Body of pancreas (tissue), 4 donors: ENCODE measurements at regions not wholly inside any gene's neighbourhood (a gene's known extent, or its start where the extent isn't known, plus 50 kb on each side); places are given as distances from the start of the nearest gene placed in this dataset.

Experiments
- ATAC-seq: fragments of 150-250 bp; one replicate; pipeline ENCODE4 v1.9.1; 2016
- DNase-seq, 4 donors: peaks; one replicate each; pipeline ENCODE4 v3.0.0-alpha.2; 2019
- H3K27ac ChIP-seq, 4 donors: fragments of 200-600 bp; sonication (generic); 1 replicate in 3 of 4; 2 replicates in 1 of 4; pipeline versions ENCODE4 v1.5.1 to v1.6.1; 2016 to 2019; ENCODE audit warnings: mild to moderate bottlenecking in 1 of 4, mixed read lengths in 1 of 4, moderate library complexity in 1 of 4
- H3K27me3 ChIP-seq, 2 donors: fragments of 200-600 bp; sonication (generic); one replicate each; pipeline ENCODE4 v1.6.0; 2016; ENCODE audit warnings: mild to moderate bottlenecking in 1 of 2
- H3K36me3 ChIP-seq, 2 donors: fragments of 200-600 bp; sonication (generic); replicated peaks in 1 of 2; 2 replicates each; pipeline ENCODE4 v1.5.1; 2016; ENCODE audit warnings: low read depth in 2 of 2; ENCODE audit not compliant: insufficient read depth in 1 of 2
- H3K4me1 ChIP-seq: fragments of 200-600 bp; sonication (generic); one replicate; pipeline ENCODE4 v1.6.0; 2016
- H3K4me3 ChIP-seq, 2 donors: fragments of 200-600 bp; sonication (generic); 1 replicate in 1 of 2; 2 replicates in 1 of 2; pipeline ENCODE4 v1.5.1; 2016 to 2019
- H3K9me3 ChIP-seq, 3 donors: fragments of 200-600 bp; sonication (generic); 1 replicate in 2 of 3; 2 replicates in 1 of 3; pipeline ENCODE4 v1.5.1; 2016
- CTCF ChIP-seq, 7 experiments: fragments of 450-650 bp in 4 of 7; fragments of 200-600 bp in 3 of 7; sonication (generic) in 3 of 7; IDR thresholded peaks; one replicate each; pipeline ENCODE4 v1.5.1; 2016 to 2019; ENCODE audit warnings: antibody characterized with exemption in 7 of 7
- POLR2A ChIP-seq, 3 donors: fragments of 450-650 bp; IDR thresholded peaks; one replicate each; pipeline ENCODE4 v1.6.1; 2016; ENCODE audit warnings: antibody characterized with exemption in 3 of 3, mild to moderate bottlenecking in 2 of 3
- WGBS, 2 donors: methylation state at CpG; one replicate each; pipeline ENCODE4 v1.1.5; 2017; 5-methylcytosine and 5-hydroxymethylcytosine counted together
- intact Hi-C: fragments of 100-400 bp; cut with DNase I; formaldehyde crosslinking; loops from one replicate; pipeline ENCODE4 v1.15.1; 2023

GRCh38 chr15:96406701-96407100 lies 76.2 kb downstream of the NR2F2 start:
- peaks cover 0 to 34% of the 10 kb centered on the region in 2 donors for H3K27me3 ChIP-seq
- no peak for DNase-seq

GRCh38 chr15:96407482-96407881 lies 77.0 kb downstream of the NR2F2 start:
- intact Hi-C loops, result no loop called here
- Histone ChIP-seq H3K36me3 (no peaks in the 10 kb centered on the region), H3K27me3 (peaks cover 0 to 36% of the 10 kb centered on the region in 2 donors), H3K27ac (no peak overlapping the region), H3K9me3 (no peaks in the 10 kb centered on the region), H3K4me1 (peaks cover 15% of the 10 kb centered on the region), H3K4me3 (no peak overlapping the region)
- TF ChIP-seq CTCF (IDR thresholded peaks at IDR 0.05) (no peak), POLR2A (IDR thresholded peaks at IDR 0.05) (no peak)
- ATAC-seq, result no peak
- DNase-seq, result no peak
- WGBS, 2 donors, result 34 to 45% methylated on average over 2 of the region's 2 CpGs

More at GRCh38 chr15:96406701-96407100, 76.2 kb downstream of the NR2F2 start:
- Histone ChIP-seq H3K27ac (no peak overlapping the region), H3K9me3 (no peaks in the 10 kb centered on the region), H3K36me3 (no peaks in the 10 kb centered on the region), H3K4me1 (peaks cover 15% of the 10 kb centered on the region), H3K4me3 (no peak overlapping the region)
- intact Hi-C loops, result no loop called here
- TF ChIP-seq POLR2A (IDR thresholded peaks at IDR 0.05) (no peak), CTCF (IDR thresholded peaks at IDR 0.05) (no peak)
- 75 to 76% methylated on average over 7 of the region's 7 CpGs for WGBS, 2 donors
- no peak for ATAC-seq

- Histone ChIP-seq H3K36me3 (no peaks in the 10 kb centered on the region), H3K9me3 (no peaks in the 10 kb centered on the region), H3K27me3 (peaks cover 0 to 36% of the 10 kb centered on the region in 2 donors), H3K27ac (no peak overlapping the region), H3K4me1 (peaks cover 15% of the 10 kb centered on the region), H3K4me3 (no peak overlapping the region)
- intact Hi-C loops, result no loop called here
- no peak for ATAC-seq
- WGBS, 2 donors, result 11 to 22% methylated on average over 20 of the region's 20 CpGs
- DNase-seq, result no peak
- TF ChIP-seq CTCF (IDR thresholded peaks at IDR 0.05) (no peak), POLR2A (IDR thresholded peaks at IDR 0.05) (no peak)
Observed at GRCh38 chr15:96408591-96409183, 78.2 kb downstream of the NR2F2 start.

- H3K4me3 ChIP-seq, result no peak overlapping the region
Observed at GRCh38 chr15:96409215-96410138, 79.0 kb downstream of the NR2F2 start.

More at GRCh38 chr15:96409215-96410138, 79.0 kb downstream of the NR2F2 start:
- H3K4me1 ChIP-seq, result peaks cover 15% of the 10 kb centered on the region
- ATAC-seq (no peak), DNase-seq (no peak)
- no peak for TF ChIP-seq CTCF (IDR thresholded peaks at IDR 0.05)
- TF ChIP-seq POLR2A (IDR thresholded peaks at IDR 0.05), result no peak
- intact Hi-C loops, result no loop called here
- no peak overlapping the region for H3K27ac ChIP-seq
- no peaks in the 10 kb centered on the region for H3K9me3 ChIP-seq
- 3 to 7% methylated on average over 51 to 66 of the region's 77 CpGs for WGBS, 2 donors
- peaks cover 0 to 36% of the 10 kb centered on the region in 2 donors for H3K27me3 ChIP-seq
- H3K36me3 ChIP-seq, result no peaks in the 10 kb centered on the region
